ENCODE measurements at regions not wholly inside any gene's neighbourhood (a gene's known extent, or its start where the extent isn't known, plus 50 kb on each side); places are given as distances from the start of the nearest gene placed in this dataset.
A peak's percentile ranks its signal among the peaks of the same experiment; 100 is the strongest.

DNA sequence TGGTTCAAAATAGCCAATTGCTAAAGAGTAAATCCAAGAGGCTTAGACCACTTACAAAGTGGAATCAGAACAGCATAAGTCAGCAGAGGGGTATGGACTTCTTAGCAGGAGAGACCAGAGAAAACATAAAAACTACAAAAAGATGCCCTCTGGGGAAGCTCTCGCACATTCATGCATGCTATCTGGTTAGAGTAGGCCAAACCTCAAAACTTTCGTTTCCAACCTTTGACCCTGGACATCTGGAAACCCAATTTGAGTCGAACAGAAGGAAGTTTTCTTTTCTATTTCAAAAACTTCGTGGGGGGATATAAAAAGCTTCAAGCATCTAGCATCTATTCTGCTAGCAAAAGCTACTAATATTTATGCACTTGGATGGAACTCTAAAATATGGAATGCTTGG, 523.9 kb upstream of the AGTR1 start:
- H3K4me3 ChIP-seq (ENCODE audit: low read depth, low read length), result no peak overlapping the region
- peak; percentile 30 for DNase-seq (ENCODE audit: low read depth)
- TF ChIP-seq, protein P1, sequence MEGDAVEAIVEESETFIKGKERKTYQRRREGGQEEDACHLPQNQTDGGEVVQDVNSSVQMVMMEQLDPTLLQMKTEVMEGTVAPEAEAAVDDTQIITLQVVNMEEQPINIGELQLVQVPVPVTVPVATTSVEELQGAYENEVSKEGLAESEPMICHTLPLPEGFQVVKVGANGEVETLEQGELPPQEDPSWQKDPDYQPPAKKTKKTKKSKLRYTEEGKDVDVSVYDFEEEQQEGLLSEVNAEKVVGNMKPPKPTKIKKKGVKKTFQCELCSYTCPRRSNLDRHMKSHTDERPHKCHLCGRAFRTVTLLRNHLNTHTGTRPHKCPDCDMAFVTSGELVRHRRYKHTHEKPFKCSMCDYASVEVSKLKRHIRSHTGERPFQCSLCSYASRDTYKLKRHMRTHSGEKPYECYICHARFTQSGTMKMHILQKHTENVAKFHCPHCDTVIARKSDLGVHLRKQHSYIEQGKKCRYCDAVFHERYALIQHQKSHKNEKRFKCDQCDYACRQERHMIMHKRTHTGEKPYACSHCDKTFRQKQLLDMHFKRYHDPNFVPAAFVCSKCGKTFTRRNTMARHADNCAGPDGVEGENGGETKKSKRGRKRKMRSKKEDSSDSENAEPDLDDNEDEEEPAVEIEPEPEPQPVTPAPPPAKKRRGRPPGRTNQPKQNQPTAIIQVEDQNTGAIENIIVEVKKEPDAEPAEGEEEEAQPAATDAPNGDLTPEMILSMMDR (IDR thresholded peaks at IDR 0.05; ENCODE audit: insufficient read depth, low read depth, low read length, missing control alignments), result no peak

DNA sequence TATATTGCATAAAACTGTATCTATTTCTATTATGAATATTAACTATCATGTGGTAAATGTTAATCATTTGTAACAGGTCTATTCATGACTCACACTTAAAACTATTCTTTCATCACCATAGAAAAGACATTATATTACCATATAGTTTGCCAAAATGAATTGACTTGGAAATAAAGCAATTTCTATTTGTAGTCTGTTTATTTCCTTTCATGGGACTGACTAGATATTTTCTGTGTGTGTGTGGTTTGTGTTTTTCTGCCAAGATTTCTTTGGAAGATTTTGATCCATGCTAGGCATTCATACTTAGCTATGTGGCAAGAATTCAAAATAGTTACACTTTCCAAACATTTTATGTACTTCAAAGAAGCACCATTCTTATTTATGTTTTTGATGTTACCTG, 522.5 kb upstream of the AGTR1 start:
- DNase-seq (ENCODE audit: low read depth), result no peak
- TF ChIP-seq, protein P1 (IDR thresholded peaks at IDR 0.05; ENCODE audit: insufficient read depth, low read depth, low read length, missing control alignments), result no peak
- H3K4me3 ChIP-seq (ENCODE audit: low read depth, low read length), result no peak overlapping the region

DNA sequence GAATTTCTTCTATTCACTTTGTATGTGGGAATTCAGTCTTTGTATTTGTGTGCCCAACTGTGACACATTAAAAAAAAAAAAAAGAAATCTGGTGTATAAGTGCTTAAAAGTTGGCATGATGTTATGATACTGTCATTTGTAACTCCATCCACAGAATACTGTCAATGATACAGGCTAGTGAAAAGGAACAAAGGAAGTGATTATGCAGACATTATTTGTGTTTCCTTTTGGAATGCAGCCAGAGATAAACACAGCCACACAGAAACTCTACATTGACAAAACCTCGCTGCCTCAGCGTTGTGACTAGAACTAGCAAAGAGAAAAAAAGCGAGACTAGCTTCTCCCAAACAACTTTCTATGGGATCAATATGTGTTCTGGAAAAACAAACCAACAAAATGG, 519.2 kb upstream of the AGTR1 start:
- TF ChIP-seq, protein P1 (IDR thresholded peaks at IDR 0.05; ENCODE audit: insufficient read depth, low read depth, low read length, missing control alignments), result no peak
- no peak overlapping the region for H3K4me3 ChIP-seq (ENCODE audit: low read depth, low read length)

DNA sequence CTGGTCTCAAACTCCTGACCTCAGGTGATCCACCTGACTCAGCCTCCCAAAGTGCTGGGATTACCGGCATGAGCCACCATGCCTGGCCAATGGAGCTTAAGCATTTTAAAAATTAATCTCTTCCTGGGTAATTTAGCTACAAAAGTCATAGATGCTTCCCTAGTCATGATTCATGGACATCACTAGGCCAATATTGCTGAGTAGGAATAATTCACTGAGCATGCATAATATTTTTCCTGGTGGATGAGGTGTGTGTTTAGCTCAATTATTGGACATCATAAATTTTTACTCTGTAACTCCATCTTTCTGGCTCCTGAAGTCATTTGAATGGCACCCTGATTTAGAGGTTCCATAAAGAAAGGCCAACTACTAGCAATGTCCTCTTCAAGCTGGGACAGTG, 512.9 kb upstream of the AGTR1 start:
- no peak overlapping the region for H3K4me3 ChIP-seq (ENCODE audit: low read depth, low read length)
- no peak for DNase-seq (ENCODE audit: low read depth)
- TF ChIP-seq, protein P1 (IDR thresholded peaks at IDR 0.05; ENCODE audit: insufficient read depth, low read depth, low read length, missing control alignments), result no peak

More for the DNA sequence above, 519.2 kb upstream of the AGTR1 start:
- DNase-seq (ENCODE audit: low read depth), result no peak

DNA sequence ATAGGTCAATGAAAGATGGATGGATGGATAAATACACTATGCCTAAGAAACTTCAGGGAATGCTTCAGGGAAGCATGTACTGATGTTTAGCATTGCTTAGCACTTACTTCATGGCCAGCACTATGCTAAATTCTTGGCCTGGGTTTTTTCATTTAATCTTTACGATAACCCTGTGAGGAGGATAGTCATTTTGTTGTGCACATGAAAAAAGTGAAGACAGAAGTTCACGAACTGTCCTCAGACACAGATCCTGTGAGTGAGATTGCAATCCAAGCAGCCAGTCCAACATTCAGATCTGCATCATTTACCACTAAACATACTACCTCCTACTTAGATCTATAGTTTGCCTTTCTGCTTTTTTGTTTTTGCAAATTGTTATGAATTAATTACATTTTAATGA, 510.8 kb upstream of the AGTR1 start:
- no peak for DNase-seq (ENCODE audit: low read depth)
- H3K4me3 ChIP-seq (ENCODE audit: low read depth, low read length), result no peak overlapping the region
- TF ChIP-seq, protein P1 (IDR thresholded peaks at IDR 0.05; ENCODE audit: insufficient read depth, low read depth, low read length, missing control alignments), result no peak

DNA sequence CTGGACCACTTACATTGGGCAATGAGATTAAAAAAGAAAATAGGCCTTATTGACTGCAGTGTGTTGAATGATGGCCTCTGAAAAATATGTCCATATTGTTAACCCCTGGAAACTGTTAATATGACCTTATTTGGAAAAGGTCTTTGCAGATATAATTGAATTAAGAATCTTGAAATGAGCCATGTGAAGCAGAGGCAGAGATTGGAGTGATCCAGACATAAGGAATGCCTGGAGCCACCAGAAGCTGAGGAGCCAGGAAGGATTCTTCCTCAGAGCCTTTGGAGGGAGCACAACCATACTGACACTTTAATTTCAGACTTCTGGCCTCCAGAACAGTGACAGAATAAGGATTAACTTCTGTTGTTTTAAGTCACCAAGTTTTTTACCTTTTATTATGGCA, 510.4 kb upstream of the AGTR1 start:
- TF ChIP-seq, protein P1 (IDR thresholded peaks at IDR 0.05; ENCODE audit: insufficient read depth, low read depth, low read length, missing control alignments), result no peak
- H3K4me3 ChIP-seq (ENCODE audit: low read depth, low read length), result no peak overlapping the region
- no peak for DNase-seq (ENCODE audit: low read depth)

DNA sequence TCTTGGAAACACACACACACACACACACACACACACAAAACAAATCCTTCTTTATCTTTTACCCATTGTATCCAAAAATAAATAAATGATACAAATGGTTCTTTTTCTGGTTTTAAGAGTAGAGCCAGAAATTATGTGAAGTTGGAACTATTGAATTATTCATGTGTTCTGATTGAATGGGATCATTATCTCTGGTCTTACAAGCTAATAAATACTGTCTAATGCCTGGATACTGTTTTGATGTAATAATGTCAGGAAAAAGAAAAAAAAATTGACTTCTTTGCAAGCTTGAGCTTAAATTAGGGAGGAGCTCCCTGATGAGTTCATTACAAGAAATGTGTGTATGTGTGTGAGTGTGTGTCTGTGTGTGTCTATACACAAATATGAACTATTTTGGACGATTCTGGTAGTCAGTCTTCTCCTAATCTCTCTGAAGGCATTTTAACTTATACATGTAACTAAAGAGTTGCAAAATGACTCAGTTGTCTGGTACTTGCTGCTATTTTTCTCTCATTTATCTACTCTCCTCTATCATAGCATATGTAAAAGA, 507.2 kb upstream of the AGTR1 start:
- no peak overlapping the region for H3K4me3 ChIP-seq (ENCODE audit: low read depth, low read length)
- DNase-seq (ENCODE audit: low read depth), result no peak
- TF ChIP-seq, protein P1 (IDR thresholded peaks at IDR 0.05; ENCODE audit: insufficient read depth, low read depth, low read length, missing control alignments), result no peak

All from GM12865 (cell line).